Panc1 (cell line): ENCODE measurements at regions not wholly inside any gene's neighbourhood (a gene's known extent, or its start where the extent isn't known, plus 50 kb on each side); places are given as distances from the start of the nearest gene placed in this dataset.

Source experiments
- ATAC-seq: fragments of 200-7000 bp; cut with Tn5 transposase; 2 replicates; pipeline ENCODE4 v1.9.1; 2020; ENCODE audit warnings: mild to moderate bottlenecking, moderate library complexity
- BruUV-seq: library from RNA; stranded (reverse); fragments of 400-500 nt; replicated peaks from 2 replicates; lab custom pipeline; 2021; lab: Mats Ljungman, UMichigan
- CTCF ChIA-PET: fragments of 300-600 bp; sonication (Branson Sonifier 250); formaldehyde crosslinking; loops from one replicate; lab custom pipeline; 2022; ENCODE audit warnings: antibody characterized with exemption; lab: Charles Lee
- POLR2A ChIA-PET: fragments of 300-600 bp; sonication (Branson Sonifier 250); formaldehyde crosslinking; loops from one replicate; lab custom pipeline; 2022; ENCODE audit warnings: antibody characterized with exemption; lab: Charles Lee
- DNase-seq: peaks from one replicate; pipeline ENCODE4 v3.0.0-alpha.2; 2010; ENCODE audit warnings: low read depth, low spot score
- H3K27ac ChIP-seq: 2 replicates; pipeline ENCODE4 v1.5.1; 2011; ENCODE audit warnings: mild to moderate bottlenecking, low read length, inconsistent platforms
- H3K27me3 ChIP-seq: fragments of 200-500 bp; sonication (Bioruptor generic); 2 replicates; pipeline ENCODE4 v1.6.0; 2014; ENCODE audit warnings: low read length, inconsistent platforms; ENCODE audit not compliant: control insufficient read depth, insufficient read depth
- H3K36me3 ChIP-seq: fragments of 200-500 bp; sonication (Bioruptor generic); 2 replicates; pipeline ENCODE4 v1.5.1; 2014; ENCODE audit warnings: inconsistent platforms, mild to moderate bottlenecking, low read length, moderate library complexity; ENCODE audit not compliant: control insufficient read depth, insufficient read depth
- H3K4me1 ChIP-seq: 2 replicates; pipeline ENCODE4 v1.5.1; 2011; ENCODE audit warnings: inconsistent platforms, mild to moderate bottlenecking, low read length, moderate library complexity; ENCODE audit not compliant: control insufficient read depth, insufficient read depth
- H3K4me3 ChIP-seq, 2 experiments: 2 replicates each; pipeline ENCODE4 v1.5.1; 2011 to 2012; ENCODE audit warnings: low read depth in 2 of 2, low read length in 2 of 2, mild to moderate bottlenecking in 2 of 2, inconsistent platforms in 1 of 2, moderate library complexity in 1 of 2
- H3K9me3 ChIP-seq: fragments of 200-500 bp; sonication (Bioruptor generic); 2 replicates; pipeline ENCODE4 v1.5.1; 2014; ENCODE audit warnings: low read depth, mild to moderate bottlenecking, inconsistent platforms, low read length, moderate library complexity; ENCODE audit not compliant: control insufficient read depth, insufficient read depth
- POLR2AphosphoS5 ChIP-seq: IDR thresholded peaks from 2 replicates; pipeline ENCODE4 v1.6.1; 2012; ENCODE audit warnings: mild to moderate bottlenecking, low read depth, low read length, moderate library complexity
- SIN3A ChIP-seq: IDR thresholded peaks from 2 replicates; pipeline ENCODE4 v1.6.1; 2012; ENCODE audit warnings: low read depth, mild to moderate bottlenecking, low read length, moderate library complexity, borderline replicate concordance; ENCODE audit not compliant: insufficient read depth
- TCF7L2 ChIP-seq: IDR thresholded peaks from 2 replicates; pipeline ENCODE4 v1.6.1; 2011; ENCODE audit warnings: mild to moderate bottlenecking, low read depth, low read length, inconsistent platforms
- in situ Hi-C: cut with HindIII; loops from 2 replicates; pipeline ENCODE4 v1.10.0; 2016; ENCODE audit warnings: low sequenced_read_pairs, low pct_unique_long_range_greater_than_20kb
- intact Hi-C: fragments of 100-400 bp; cut with micrococcal nuclease; formaldehyde crosslinking; loops from one replicate; pipeline ENCODE4 v1.10.0; 2022; ENCODE audit not compliant: unreplicated experiment
- TF ChIP-seq, protein P1 (sequence below), 2 experiments: IDR thresholded peaks; 2 replicates each; pipeline ENCODE4 v1.6.1; 2011 to 2012; ENCODE audit warnings: low read depth in 2 of 2, control low read depth in 1 of 2, low read length in 1 of 2, mild to moderate bottlenecking in 1 of 2, moderate library complexity in 1 of 2; ENCODE audit not compliant: insufficient read depth in 1 of 2
- TF ChIP-seq, protein P2 (sequence below): fragments of 450-650 bp; IDR thresholded peaks from 2 replicates; pipeline ENCODE4 v1.5.1; 2017; ENCODE audit warnings: mild to moderate bottlenecking

GRCh38 chr10:58932577-58933314, 243.7 kb upstream of the PHYHIPL start:
- H3K27ac ChIP-seq = no peak overlapping the region
- CTCF ChIA-PET = no interaction called here
- BruUV-seq = no TSS peak
- ATAC-seq (no peak), DNase-seq (no peak)
- in situ Hi-C loops (no loop called here), intact Hi-C loops (no loop called here)
- no peak overlapping the region for H3K4me3 ChIP-seq
- POLR2A ChIA-PET = no interaction called here
- no peaks in the 10 kb centered on the region for H3K36me3 ChIP-seq
- H3K9me3 ChIP-seq = no peaks in the 10 kb centered on the region
- TF ChIP-seq TCF7L2 (no peak), POLR2AphosphoS5 (no peak), SIN3A (no peak)
- TF ChIP-seq, protein P1, sequence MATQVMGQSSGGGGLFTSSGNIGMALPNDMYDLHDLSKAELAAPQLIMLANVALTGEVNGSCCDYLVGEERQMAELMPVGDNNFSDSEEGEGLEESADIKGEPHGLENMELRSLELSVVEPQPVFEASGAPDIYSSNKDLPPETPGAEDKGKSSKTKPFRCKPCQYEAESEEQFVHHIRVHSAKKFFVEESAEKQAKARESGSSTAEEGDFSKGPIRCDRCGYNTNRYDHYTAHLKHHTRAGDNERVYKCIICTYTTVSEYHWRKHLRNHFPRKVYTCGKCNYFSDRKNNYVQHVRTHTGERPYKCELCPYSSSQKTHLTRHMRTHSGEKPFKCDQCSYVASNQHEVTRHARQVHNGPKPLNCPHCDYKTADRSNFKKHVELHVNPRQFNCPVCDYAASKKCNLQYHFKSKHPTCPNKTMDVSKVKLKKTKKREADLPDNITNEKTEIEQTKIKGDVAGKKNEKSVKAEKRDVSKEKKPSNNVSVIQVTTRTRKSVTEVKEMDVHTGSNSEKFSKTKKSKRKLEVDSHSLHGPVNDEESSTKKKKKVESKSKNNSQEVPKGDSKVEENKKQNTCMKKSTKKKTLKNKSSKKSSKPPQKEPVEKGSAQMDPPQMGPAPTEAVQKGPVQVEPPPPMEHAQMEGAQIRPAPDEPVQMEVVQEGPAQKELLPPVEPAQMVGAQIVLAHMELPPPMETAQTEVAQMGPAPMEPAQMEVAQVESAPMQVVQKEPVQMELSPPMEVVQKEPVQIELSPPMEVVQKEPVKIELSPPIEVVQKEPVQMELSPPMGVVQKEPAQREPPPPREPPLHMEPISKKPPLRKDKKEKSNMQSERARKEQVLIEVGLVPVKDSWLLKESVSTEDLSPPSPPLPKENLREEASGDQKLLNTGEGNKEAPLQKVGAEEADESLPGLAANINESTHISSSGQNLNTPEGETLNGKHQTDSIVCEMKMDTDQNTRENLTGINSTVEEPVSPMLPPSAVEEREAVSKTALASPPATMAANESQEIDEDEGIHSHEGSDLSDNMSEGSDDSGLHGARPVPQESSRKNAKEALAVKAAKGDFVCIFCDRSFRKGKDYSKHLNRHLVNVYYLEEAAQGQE (IDR thresholded peaks at IDR 0.05; ENCODE audit: insufficient read depth in 1 of 2, low read depth in 2 of 2, low read length in 1 of 2) = no peak
- TF ChIP-seq, protein P2, sequence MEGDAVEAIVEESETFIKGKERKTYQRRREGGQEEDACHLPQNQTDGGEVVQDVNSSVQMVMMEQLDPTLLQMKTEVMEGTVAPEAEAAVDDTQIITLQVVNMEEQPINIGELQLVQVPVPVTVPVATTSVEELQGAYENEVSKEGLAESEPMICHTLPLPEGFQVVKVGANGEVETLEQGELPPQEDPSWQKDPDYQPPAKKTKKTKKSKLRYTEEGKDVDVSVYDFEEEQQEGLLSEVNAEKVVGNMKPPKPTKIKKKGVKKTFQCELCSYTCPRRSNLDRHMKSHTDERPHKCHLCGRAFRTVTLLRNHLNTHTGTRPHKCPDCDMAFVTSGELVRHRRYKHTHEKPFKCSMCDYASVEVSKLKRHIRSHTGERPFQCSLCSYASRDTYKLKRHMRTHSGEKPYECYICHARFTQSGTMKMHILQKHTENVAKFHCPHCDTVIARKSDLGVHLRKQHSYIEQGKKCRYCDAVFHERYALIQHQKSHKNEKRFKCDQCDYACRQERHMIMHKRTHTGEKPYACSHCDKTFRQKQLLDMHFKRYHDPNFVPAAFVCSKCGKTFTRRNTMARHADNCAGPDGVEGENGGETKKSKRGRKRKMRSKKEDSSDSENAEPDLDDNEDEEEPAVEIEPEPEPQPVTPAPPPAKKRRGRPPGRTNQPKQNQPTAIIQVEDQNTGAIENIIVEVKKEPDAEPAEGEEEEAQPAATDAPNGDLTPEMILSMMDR = no peak
- no peaks in the 10 kb centered on the region for H3K27me3 ChIP-seq
- H3K4me1 ChIP-seq = no peaks in the 10 kb centered on the region

- BruUV-seq = no TSS peak
- in situ Hi-C loops = no loop called here
- no peaks in the 10 kb centered on the region for H3K27me3 ChIP-seq
- H3K36me3 ChIP-seq = no peaks in the 10 kb centered on the region
- intact Hi-C loops = no loop called here
- CTCF ChIA-PET = no interaction called here
- H3K27ac ChIP-seq = no peak overlapping the region
- TF ChIP-seq SIN3A = no peak
- no peaks in the 10 kb centered on the region for H3K9me3 ChIP-seq
- no peak for DNase-seq
- ATAC-seq = no peak
- no peak overlapping the region for H3K4me3 ChIP-seq
- POLR2A ChIA-PET = no interaction called here
- H3K4me1 ChIP-seq = no peaks in the 10 kb centered on the region
Observed at GRCh38 chr10:58936364-58936763, 240.1 kb upstream of the PHYHIPL start.

DNA sequence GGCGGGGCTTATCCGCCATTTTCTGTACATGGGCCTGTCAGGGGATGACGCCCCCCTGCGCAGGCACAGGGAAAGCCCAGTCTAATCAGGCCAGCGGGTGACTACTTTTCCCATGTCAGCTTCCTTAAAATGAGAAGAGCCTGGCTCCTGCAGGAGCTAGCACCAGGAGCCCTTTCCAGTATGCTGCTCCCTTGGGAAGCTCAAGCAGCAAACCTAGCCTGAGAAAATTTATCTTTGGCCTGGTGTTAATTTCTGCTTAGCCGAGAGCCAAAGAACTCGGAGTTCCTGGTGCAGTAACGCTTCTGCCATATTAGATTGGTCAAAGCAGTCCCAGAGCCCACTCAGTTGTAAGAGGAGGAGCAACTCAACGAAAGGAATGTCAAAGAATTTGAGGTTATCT, 239.0 kb upstream of the PHYHIPL start:
- no peaks in the 10 kb centered on the region for H3K9me3 ChIP-seq
- in situ Hi-C loops = no loop called here
- no TSS peak for BruUV-seq

More for the DNA sequence above, 239.0 kb upstream of the PHYHIPL start:
- Histone ChIP-seq H3K27ac (no peak overlapping the region), H3K36me3 (no peaks in the 10 kb centered on the region), H3K4me1 (no peaks in the 10 kb centered on the region), H3K27me3 (no peaks in the 10 kb centered on the region), H3K4me3 (no peak overlapping the region)
- TF ChIP-seq, protein P1 (IDR thresholded peaks at IDR 0.05; ENCODE audit: insufficient read depth in 1 of 2, low read depth in 2 of 2, low read length in 1 of 2) = no peak
- TF ChIP-seq SIN3A = no peak
- TF ChIP-seq, protein P2 = no peak
- TF ChIP-seq POLR2AphosphoS5 = no peak
- TF ChIP-seq TCF7L2 = no peak
- no peak for ATAC-seq
- intact Hi-C loops = no loop called here
- ChIA-PET CTCF (no interaction called here), POLR2A (no interaction called here)
- no peak for DNase-seq
